Loucy (cell line): ENCODE measurements at regions not wholly inside any gene's neighbourhood (a gene's known extent, or its start where the extent isn't known, plus 50 kb on each side); places are given as distances from the start of the nearest gene placed in this dataset.

Experiments
- H2AFZ ChIP-seq: fragments of 200-600 bp; sonication (generic); 2 replicates; pipeline ENCODE4 v1.6.0; 2016; ENCODE audit warnings: antibody characterized with exemption, mild to moderate bottlenecking, low read length, moderate library complexity
- H3F3A ChIP-seq: fragments of 200-600 bp; 2 replicates; pipeline ENCODE4 v1.6.0; 2016; ENCODE audit warnings: antibody characterized with exemption, low read depth, mild to moderate bottlenecking
- H3K27me3 ChIP-seq: fragments of 200-600 bp; sonication (generic); 2 replicates; pipeline ENCODE4 v1.6.1; 2014; ENCODE audit warnings: low read length, mild to moderate bottlenecking; ENCODE audit not compliant: insufficient read depth, poor library complexity, severe bottlenecking
- H3K36me3 ChIP-seq: fragments of 200-600 bp; sonication (generic); 2 replicates; pipeline ENCODE4 v1.6.1; 2016; ENCODE audit warnings: low read length; ENCODE audit not compliant: insufficient read depth
- H3K4me1 ChIP-seq: fragments of 200-600 bp; sonication (generic); 2 replicates; pipeline ENCODE4 v1.5.1; 2014; ENCODE audit warnings: low read length, mild to moderate bottlenecking; ENCODE audit not compliant: insufficient read depth, poor library complexity, severe bottlenecking
- H3K4me2 ChIP-seq: fragments of 200-600 bp; sonication (generic); 2 replicates; pipeline ENCODE4 v1.6.0; 2014; ENCODE audit warnings: antibody characterized with exemption, low read length, low read depth, mild to moderate bottlenecking; ENCODE audit not compliant: poor library complexity, severe bottlenecking
- H3K4me3 ChIP-seq: fragments of 200-600 bp; sonication (generic); 2 replicates; pipeline ENCODE4 v1.5.1; 2014; ENCODE audit warnings: low read length, mild to moderate bottlenecking, mixed read lengths; ENCODE audit not compliant: poor library complexity, severe bottlenecking
- H3K79me2 ChIP-seq: fragments of 200-600 bp; sonication (generic); 2 replicates; pipeline ENCODE4 v1.6.1; 2014; ENCODE audit warnings: low read length; ENCODE audit not compliant: insufficient read depth
- H3K9ac ChIP-seq: fragments of 200-600 bp; sonication (generic); 2 replicates; pipeline ENCODE4 v1.6.0; 2014; ENCODE audit warnings: mild to moderate bottlenecking, low read depth, low read length, moderate library complexity; ENCODE audit not compliant: poor library complexity, severe bottlenecking
- H3K9me2 ChIP-seq: fragments of 200-600 bp; sonication (generic); replicated peaks from 2 replicates; pipeline ENCODE4 v1.6.1; 2016; ENCODE audit warnings: low read depth, low read length, mixed read lengths
- H3K9me3 ChIP-seq: fragments of 200-600 bp; sonication (generic); 2 replicates; pipeline ENCODE4 v1.6.1; 2014; ENCODE audit warnings: mild to moderate bottlenecking, antibody characterized with exemption, low read length, low read depth; ENCODE audit not compliant: insufficient read depth
- H4K20me1 ChIP-seq: fragments of 200-600 bp; sonication (generic); 2 replicates; pipeline ENCODE4 v1.6.0; 2014; ENCODE audit warnings: antibody characterized with exemption, low read length, mild to moderate bottlenecking; ENCODE audit not compliant: insufficient read depth, poor library complexity, severe bottlenecking
- EZH2phosphoT487 ChIP-seq: fragments of 200-600 bp; IDR thresholded peaks from 2 replicates; pipeline ENCODE4 v1.6.1; 2018; ENCODE audit warnings: antibody characterized with exemption, mild to moderate bottlenecking, moderate library complexity, borderline replicate concordance
- TF ChIP-seq, protein P1 (sequence below): fragments of 200-600 bp; sonication (generic); conservative IDR thresholded peaks from 2 replicates; pipeline ENCODE4 v1.5.1; 2014; ENCODE audit warnings: mild to moderate bottlenecking, antibody characterized with exemption, low read length

DNA sequence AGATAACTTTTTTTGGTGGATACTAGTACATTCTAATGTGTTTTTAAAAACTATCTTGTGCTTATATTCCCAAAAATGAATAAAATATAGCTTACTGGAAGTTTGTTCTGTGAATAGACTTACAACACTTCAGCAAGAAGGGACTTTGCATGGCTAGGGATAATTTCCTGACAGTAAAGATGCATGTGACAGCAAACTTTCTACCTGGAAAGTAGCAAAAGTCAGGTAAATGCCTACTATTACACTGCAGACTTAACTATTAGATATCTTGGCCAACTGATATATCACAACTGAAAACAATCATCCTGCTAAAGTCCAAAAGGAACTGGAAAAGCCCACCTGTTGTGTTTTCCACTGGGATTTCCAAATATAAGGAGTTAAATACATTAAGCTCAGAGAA, 1753.5 kb upstream of the CELF4 start:
- Histone ChIP-seq H2AFZ (no peak overlapping the region), H4K20me1 (no peaks in the 10 kb centered on the region), H3K4me2 (no peak overlapping the region), H3F3A (no peaks in the 10 kb centered on the region), H3K27me3 (no peaks in the 10 kb centered on the region), H3K9ac (no peak overlapping the region), H3K9me3 (no peaks in the 10 kb centered on the region), H3K9me2 (no peaks in the 10 kb centered on the region), H3K79me2 (no peaks in the 10 kb centered on the region), H3K36me3 (no peaks in the 10 kb centered on the region), H3K4me1 (no peaks in the 10 kb centered on the region), H3K4me3 (no peak overlapping the region)
- TF ChIP-seq EZH2phosphoT487 = no peak
- TF ChIP-seq, protein P1, sequence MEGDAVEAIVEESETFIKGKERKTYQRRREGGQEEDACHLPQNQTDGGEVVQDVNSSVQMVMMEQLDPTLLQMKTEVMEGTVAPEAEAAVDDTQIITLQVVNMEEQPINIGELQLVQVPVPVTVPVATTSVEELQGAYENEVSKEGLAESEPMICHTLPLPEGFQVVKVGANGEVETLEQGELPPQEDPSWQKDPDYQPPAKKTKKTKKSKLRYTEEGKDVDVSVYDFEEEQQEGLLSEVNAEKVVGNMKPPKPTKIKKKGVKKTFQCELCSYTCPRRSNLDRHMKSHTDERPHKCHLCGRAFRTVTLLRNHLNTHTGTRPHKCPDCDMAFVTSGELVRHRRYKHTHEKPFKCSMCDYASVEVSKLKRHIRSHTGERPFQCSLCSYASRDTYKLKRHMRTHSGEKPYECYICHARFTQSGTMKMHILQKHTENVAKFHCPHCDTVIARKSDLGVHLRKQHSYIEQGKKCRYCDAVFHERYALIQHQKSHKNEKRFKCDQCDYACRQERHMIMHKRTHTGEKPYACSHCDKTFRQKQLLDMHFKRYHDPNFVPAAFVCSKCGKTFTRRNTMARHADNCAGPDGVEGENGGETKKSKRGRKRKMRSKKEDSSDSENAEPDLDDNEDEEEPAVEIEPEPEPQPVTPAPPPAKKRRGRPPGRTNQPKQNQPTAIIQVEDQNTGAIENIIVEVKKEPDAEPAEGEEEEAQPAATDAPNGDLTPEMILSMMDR = no peak

DNA sequence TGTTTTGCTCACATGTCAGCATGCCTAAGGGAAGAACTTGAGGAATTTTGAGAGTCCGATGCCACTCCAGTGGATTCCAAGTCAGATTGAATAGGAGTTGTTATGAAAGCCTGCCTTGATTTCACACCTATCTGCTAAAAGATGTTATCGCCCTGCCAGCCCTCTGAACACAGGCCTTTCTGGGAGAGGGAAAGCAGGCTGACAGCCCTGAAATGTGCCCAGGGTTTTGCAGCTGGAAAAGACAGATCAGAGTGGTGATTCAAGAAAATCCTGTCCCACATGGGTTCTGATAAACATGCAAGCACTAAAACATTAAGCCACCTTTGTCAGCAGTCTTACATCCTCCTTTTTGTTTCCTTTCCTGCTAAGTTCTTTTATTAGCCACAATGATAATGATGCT, 1752.9 kb upstream of the CELF4 start:
- H3F3A ChIP-seq = no peaks in the 10 kb centered on the region
- H3K9me2 ChIP-seq = no peaks in the 10 kb centered on the region

DNA sequence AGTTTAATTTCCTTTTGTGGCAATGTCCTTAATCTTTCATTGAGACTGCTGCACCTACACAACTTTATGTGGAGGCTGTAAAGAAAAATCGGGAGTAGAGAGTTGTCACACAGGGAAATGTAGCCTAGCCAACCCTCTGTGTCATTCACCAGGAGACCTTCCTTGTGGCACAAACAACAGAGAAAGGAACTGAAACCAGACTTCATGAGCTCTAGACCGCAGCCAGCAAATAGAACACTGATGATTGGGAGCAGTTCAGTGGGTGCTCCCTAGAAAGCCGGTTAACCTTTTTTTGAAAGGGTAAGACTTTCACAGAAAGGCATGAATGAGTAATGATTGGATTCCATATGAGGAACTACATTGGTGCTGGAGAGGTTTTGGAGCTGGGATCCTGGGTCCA, 1752.4 kb upstream of the CELF4 start:
- H3K4me1 ChIP-seq = no peaks in the 10 kb centered on the region
- TF ChIP-seq, protein P1 = no peak
- TF ChIP-seq EZH2phosphoT487 = no peak

More for the DNA sequence above, 1752.9 kb upstream of the CELF4 start:
- Histone ChIP-seq H3K4me2 (no peak overlapping the region), H3K79me2 (no peaks in the 10 kb centered on the region), H3K9me3 (no peaks in the 10 kb centered on the region), H3K9ac (no peak overlapping the region), H4K20me1 (no peaks in the 10 kb centered on the region), H3K4me1 (no peaks in the 10 kb centered on the region), H3K27me3 (no peaks in the 10 kb centered on the region), H3K4me3 (no peak overlapping the region), H2AFZ (no peak overlapping the region), H3K36me3 (no peaks in the 10 kb centered on the region)
- TF ChIP-seq, protein P1 = no peak
- TF ChIP-seq EZH2phosphoT487 = no peak

More for the DNA sequence above, 1752.4 kb upstream of the CELF4 start:
- Histone ChIP-seq H3K9me3 (no peaks in the 10 kb centered on the region), H3K36me3 (no peaks in the 10 kb centered on the region), H2AFZ (no peak overlapping the region), H3K9me2 (no peaks in the 10 kb centered on the region), H3K79me2 (no peaks in the 10 kb centered on the region), H4K20me1 (no peaks in the 10 kb centered on the region), H3K9ac (no peak overlapping the region), H3K27me3 (no peaks in the 10 kb centered on the region), H3F3A (no peaks in the 10 kb centered on the region), H3K4me2 (no peak overlapping the region), H3K4me3 (no peak overlapping the region)
